Tibial nerve (tissue), 4 donors: ENCODE measurements at regions not wholly inside any gene's neighbourhood (a gene's known extent, or its start where the extent isn't known, plus 50 kb on each side); places are given as distances from the start of the nearest gene placed in this dataset.

Experiments used
- DNase-seq, 2 donors: peaks; one replicate each; pipeline ENCODE4 v3.0.0-alpha.2; 2019; ENCODE audit warnings: low spot score in 2 of 2
- H3K27ac ChIP-seq, 4 donors: fragments of 200-600 bp; sonication (generic) in 3 of 4; one replicate each; pipeline ENCODE4 v1.5.1; 2017 to 2019; ENCODE audit warnings: mild to moderate bottlenecking in 1 of 4
- H3K27me3 ChIP-seq, 2 donors: fragments of 200-600 bp; sonication (generic) in 1 of 2; one replicate each; pipeline versions ENCODE4 v1.5.1 to v1.6.0; 2017 to 2019
- H3K36me3 ChIP-seq, 3 donors: fragments of 200-600 bp; sonication (generic); one replicate each; pipeline ENCODE4 v1.5.1; 2018 to 2019
- H3K4me1 ChIP-seq, 4 donors: fragments of 200-600 bp; sonication (generic) in 3 of 4; one replicate each; pipeline ENCODE4 v1.5.1; 2017 to 2019
- H3K4me3 ChIP-seq, 4 donors: fragments of 200-600 bp; sonication (generic) in 3 of 4; one replicate each; pipeline ENCODE4 v1.5.1; 2017 to 2019; ENCODE audit warnings: mild to moderate bottlenecking in 1 of 4, moderate library complexity in 1 of 4
- H3K9me3 ChIP-seq, 4 donors: fragments of 200-600 bp; sonication (generic) in 3 of 4; one replicate each; pipeline ENCODE4 v1.5.1; 2017 to 2019
- EP300 ChIP-seq, 2 donors: sonication (generic); formaldehyde crosslinking; IDR thresholded peaks; one replicate each; pipeline ENCODE4 v1.6.1; 2017; ENCODE audit warnings: antibody characterized with exemption in 2 of 2, mild to moderate bottlenecking in 1 of 2
- POLR2A ChIP-seq, 2 donors: fragments of 450-650 bp; IDR thresholded peaks; one replicate each; pipeline ENCODE4 v1.6.1; 2017; ENCODE audit warnings: antibody characterized with exemption in 2 of 2, mild to moderate bottlenecking in 2 of 2, moderate library complexity in 2 of 2
- WGBS, 2 donors: methylation state at CpG; one replicate each; pipeline ENCODE4 v1.1.5; 2018; 5-methylcytosine and 5-hydroxymethylcytosine counted together
- TF ChIP-seq, protein P1 (sequence below), 5 experiments: fragments of 200-600 bp in 3 of 5; fragments of 450-650 bp in 2 of 5; sonication (generic) in 3 of 5; IDR thresholded peaks; one replicate each; pipeline ENCODE4 v1.5.1; 2016 to 2019; ENCODE audit warnings: antibody characterized with exemption in 5 of 5, mild to moderate bottlenecking in 3 of 5, moderate library complexity in 2 of 5

DNA sequence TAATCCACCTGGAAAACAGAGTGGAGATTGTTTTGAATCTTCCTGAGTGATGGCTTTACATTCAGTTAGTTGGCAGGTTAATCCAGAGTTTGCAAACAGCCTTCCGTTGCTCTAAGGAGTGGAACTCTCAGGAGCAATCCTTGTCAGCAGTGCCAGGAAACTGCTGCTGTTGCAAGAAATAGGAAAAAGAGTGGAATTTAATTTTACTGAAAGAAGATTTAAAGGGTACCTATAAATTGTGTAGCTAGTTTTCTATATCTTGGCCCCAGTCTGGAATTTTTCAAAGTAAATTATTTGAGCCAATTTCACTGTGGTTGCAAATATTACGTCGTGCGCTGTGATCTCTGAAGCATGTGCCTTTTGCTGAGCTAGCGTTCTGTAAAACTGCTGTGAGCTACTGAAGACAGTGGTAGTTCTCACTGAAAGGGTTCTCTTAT, 55.5 kb upstream of the SLC5A12 start:
- TF ChIP-seq, protein P1, sequence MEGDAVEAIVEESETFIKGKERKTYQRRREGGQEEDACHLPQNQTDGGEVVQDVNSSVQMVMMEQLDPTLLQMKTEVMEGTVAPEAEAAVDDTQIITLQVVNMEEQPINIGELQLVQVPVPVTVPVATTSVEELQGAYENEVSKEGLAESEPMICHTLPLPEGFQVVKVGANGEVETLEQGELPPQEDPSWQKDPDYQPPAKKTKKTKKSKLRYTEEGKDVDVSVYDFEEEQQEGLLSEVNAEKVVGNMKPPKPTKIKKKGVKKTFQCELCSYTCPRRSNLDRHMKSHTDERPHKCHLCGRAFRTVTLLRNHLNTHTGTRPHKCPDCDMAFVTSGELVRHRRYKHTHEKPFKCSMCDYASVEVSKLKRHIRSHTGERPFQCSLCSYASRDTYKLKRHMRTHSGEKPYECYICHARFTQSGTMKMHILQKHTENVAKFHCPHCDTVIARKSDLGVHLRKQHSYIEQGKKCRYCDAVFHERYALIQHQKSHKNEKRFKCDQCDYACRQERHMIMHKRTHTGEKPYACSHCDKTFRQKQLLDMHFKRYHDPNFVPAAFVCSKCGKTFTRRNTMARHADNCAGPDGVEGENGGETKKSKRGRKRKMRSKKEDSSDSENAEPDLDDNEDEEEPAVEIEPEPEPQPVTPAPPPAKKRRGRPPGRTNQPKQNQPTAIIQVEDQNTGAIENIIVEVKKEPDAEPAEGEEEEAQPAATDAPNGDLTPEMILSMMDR (IDR thresholded peaks at IDR 0.05) = no peak
- no peak for TF ChIP-seq POLR2A (IDR thresholded peaks at IDR 0.05)
- TF ChIP-seq EP300 (IDR thresholded peaks at IDR 0.05) = no peak
- Histone ChIP-seq H3K4me1 (peaks cover 0 to 11% (median 0%) of the 10 kb centered on the region in 4 donors), H3K27ac (no peak overlapping the region), H3K4me3 (no peak overlapping the region), H3K36me3 (no peaks in the 10 kb centered on the region), H3K27me3 (no peaks in the 10 kb centered on the region), H3K9me3 (no peaks in the 10 kb centered on the region)
- WGBS, 2 donors = 18 to 30% methylated on average over 5 of the region's 5 CpGs
- no peak for DNase-seq

GRCh38 chr11:26778000-26778757, 56.3 kb upstream of the SLC5A12 start:
- Histone ChIP-seq H3K9me3 (no peaks in the 10 kb centered on the region), H3K27me3 (no peaks in the 10 kb centered on the region), H3K27ac (no peak overlapping the region), H3K4me1 (peaks cover 0 to 11% (median 0%) of the 10 kb centered on the region in 4 donors), H3K4me3 (no peak overlapping the region), H3K36me3 (no peaks in the 10 kb centered on the region)
- 54 to 57% methylated on average over 8 of the region's 8 CpGs for WGBS, 2 donors
- no peak for DNase-seq
- no peak for TF ChIP-seq EP300 (IDR thresholded peaks at IDR 0.05)
- TF ChIP-seq POLR2A (IDR thresholded peaks at IDR 0.05) = no peak
- TF ChIP-seq, protein P1 (IDR thresholded peaks at IDR 0.05) = no peak

DNA sequence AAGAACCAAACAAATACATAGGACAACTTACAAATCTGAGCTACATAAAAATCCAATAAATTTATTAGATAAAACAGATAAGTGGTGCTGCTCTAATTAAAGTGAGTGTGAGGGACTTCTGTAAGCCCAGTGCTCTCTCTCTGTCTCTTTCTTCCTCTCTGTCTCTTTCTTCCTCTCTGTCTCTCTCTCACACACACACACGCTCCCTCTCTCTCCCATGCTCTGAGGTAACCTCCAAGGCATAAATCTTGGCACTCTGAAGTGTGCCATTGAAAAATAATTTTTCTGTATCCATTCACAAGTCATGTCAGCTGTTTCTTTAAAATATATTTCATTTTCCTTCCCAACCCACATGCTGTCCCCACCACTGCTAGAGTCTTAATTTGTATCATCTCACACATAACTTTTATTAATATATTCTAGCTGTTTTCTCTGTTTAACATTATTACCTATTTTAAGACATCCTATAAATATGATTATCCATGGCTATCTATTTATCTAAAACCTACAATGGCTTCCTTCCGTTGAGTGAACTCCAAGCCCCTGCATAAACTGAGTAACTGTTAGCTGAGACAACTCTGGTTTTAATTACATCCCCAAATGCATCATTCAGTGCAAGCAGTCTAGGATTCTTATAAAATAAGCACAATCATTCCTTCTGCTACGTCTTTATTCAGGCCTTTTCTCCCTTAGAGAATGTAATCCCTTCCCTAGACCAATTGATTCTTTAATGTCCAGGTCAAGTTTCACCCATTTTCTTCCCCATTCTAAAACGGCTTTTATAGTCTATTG, 57.4 kb upstream of the SLC5A12 start:
- H3K27me3 ChIP-seq = no peaks in the 10 kb centered on the region
- TF ChIP-seq POLR2A (IDR thresholded peaks at IDR 0.05) = no peak
- no peak for TF ChIP-seq EP300 (IDR thresholded peaks at IDR 0.05)
- TF ChIP-seq, protein P1 (IDR thresholded peaks at IDR 0.05) = no peak
- DNase-seq = no peak
- 74 to 78% methylated on average over 4 of the region's 4 CpGs for WGBS, 2 donors
- H3K4me1 ChIP-seq = peaks cover 0 to 11% (median 0%) of the 10 kb centered on the region in 4 donors
- no peak overlapping the region for H3K4me3 ChIP-seq
- H3K9me3 ChIP-seq = peaks cover 0 to 11% (median 0%) of the 10 kb centered on the region in 4 donors
- H3K27ac ChIP-seq = no peak overlapping the region
- no peaks in the 10 kb centered on the region for H3K36me3 ChIP-seq

- H3K27ac ChIP-seq = no peak overlapping the region
- H3K4me3 ChIP-seq = no peak overlapping the region
- WGBS, 2 donors = 72 to 77% methylated on average over 3 of the region's 3 CpGs
- no peaks in the 10 kb centered on the region for H3K27me3 ChIP-seq
- H3K36me3 ChIP-seq = no peaks in the 10 kb centered on the region
- peaks cover 0 to 11% (median 0%) of the 10 kb centered on the region in 4 donors for H3K4me1 ChIP-seq
- H3K9me3 ChIP-seq = peaks cover 0 to 17% (median 0%) of the 10 kb centered on the region in 4 donors
- TF ChIP-seq POLR2A (IDR thresholded peaks at IDR 0.05) (no peak), EP300 (IDR thresholded peaks at IDR 0.05) (no peak)
- TF ChIP-seq, protein P1 (IDR thresholded peaks at IDR 0.05) = no peak
- DNase-seq = no peak
These were observed 58.7 kb upstream of the SLC5A12 start for GRCh38 chr11:26780376-26781085.
